BE2C (cell line): ENCODE measurements at regions not wholly inside any gene's neighbourhood (a gene's known extent, or its start where the extent isn't known, plus 50 kb on each side); places are given as distances from the start of the nearest gene placed in this dataset.

ENCODE experiments used
- DNase-seq: peaks from one replicate; pipeline ENCODE4 v3.0.0-alpha.2; 2020
- H3K27me3 ChIP-seq: fragments of 250-450 bp; sonication (Bioruptor Pico); 2 replicates; pipeline ENCODE4 v1.5.1; 2020; ENCODE audit warnings: mild to moderate bottlenecking
- H3K36me3 ChIP-seq: fragments of 250-450 bp; sonication (Bioruptor Pico); 2 replicates; pipeline ENCODE4 v1.5.1; 2020; ENCODE audit warnings: mild to moderate bottlenecking
- H3K4me1 ChIP-seq: fragments of 250-450 bp; sonication (Bioruptor Pico); 2 replicates; pipeline ENCODE4 v1.5.1; 2020
- H3K4me3 ChIP-seq: 2 replicates; pipeline ENCODE4 v1.5.1; 2011; ENCODE audit warnings: low read depth, low read length
- H3K9me3 ChIP-seq: fragments of 250-450 bp; sonication (Bioruptor Pico); 2 replicates; pipeline ENCODE4 v1.5.1; 2020
- TF ChIP-seq, protein P1 (sequence below): IDR thresholded peaks from 2 replicates; pipeline ENCODE4 v1.5.1; 2012; ENCODE audit warnings: mild to moderate bottlenecking, low read depth, low read length

DNA sequence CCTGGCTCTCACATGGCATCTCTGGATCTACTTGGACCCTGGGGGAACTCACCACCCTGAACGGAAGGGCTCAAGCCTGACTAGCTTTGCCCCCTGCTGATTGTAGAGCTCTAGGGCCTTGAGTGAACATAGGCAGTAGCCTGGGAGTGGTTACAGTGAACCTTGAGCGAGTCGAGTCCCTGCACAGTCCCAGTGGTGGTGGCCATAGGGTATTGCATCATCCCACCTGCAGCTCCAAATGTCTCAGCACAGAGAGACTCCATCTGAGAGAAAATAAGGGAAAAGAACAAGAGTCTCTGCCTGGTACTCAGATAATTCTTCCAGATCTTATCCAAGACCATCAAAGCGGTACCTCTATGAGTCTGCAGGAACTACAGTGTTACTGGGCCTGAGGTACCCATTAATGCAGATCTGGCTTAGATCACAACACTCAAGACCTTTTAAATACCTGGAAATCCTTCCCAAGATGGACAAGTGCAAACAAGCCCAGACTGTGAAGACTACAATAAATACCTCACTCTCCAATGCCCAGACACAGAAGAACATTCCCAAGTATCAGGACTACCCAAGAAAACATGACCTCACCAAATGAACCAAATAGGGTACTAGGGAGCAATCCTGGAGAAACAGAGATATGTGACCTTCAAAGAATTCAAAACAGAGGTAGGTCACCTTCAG is 167.5 kb upstream of the TET2 start:
- no peaks in the 10 kb centered on the region for H3K27me3 ChIP-seq
- H3K36me3 ChIP-seq = no peaks in the 10 kb centered on the region
- H3K4me1 ChIP-seq = no peaks in the 10 kb centered on the region
- H3K9me3 ChIP-seq = no peaks in the 10 kb centered on the region
- H3K4me3 ChIP-seq = no peak overlapping the region
- no peak for DNase-seq
- TF ChIP-seq, protein P1, sequence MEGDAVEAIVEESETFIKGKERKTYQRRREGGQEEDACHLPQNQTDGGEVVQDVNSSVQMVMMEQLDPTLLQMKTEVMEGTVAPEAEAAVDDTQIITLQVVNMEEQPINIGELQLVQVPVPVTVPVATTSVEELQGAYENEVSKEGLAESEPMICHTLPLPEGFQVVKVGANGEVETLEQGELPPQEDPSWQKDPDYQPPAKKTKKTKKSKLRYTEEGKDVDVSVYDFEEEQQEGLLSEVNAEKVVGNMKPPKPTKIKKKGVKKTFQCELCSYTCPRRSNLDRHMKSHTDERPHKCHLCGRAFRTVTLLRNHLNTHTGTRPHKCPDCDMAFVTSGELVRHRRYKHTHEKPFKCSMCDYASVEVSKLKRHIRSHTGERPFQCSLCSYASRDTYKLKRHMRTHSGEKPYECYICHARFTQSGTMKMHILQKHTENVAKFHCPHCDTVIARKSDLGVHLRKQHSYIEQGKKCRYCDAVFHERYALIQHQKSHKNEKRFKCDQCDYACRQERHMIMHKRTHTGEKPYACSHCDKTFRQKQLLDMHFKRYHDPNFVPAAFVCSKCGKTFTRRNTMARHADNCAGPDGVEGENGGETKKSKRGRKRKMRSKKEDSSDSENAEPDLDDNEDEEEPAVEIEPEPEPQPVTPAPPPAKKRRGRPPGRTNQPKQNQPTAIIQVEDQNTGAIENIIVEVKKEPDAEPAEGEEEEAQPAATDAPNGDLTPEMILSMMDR = no peak

DNA sequence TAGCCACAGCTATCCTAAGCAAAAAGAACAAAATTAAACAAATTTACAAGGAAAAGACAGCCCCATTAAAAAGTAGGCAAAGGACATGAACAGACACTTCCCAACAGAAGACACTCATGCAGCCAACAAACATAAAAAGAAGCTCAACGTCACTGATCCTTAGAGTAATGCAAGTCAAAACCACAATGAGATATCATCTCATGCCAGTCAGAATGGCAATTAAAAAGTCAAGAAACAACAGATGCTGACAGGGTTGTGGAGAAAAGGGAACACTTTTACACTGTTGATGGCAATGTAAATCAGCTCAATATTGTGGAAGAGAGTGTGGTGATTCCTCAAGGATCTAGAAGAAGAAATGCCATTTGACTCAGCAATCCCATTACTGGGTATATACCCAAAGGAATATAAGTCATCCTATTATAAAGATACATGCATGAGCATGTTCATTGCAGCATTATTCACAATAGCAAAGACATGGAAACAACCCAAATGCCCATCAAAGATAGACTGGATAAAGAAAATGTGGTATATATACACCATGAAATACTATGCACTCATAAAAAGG is 163.0 kb upstream of the TET2 start:
- Histone ChIP-seq H3K4me1 (no peaks in the 10 kb centered on the region), H3K36me3 (no peaks in the 10 kb centered on the region), H3K9me3 (no peaks in the 10 kb centered on the region), H3K27me3 (no peaks in the 10 kb centered on the region), H3K4me3 (no peak overlapping the region)
- no peak for DNase-seq
- TF ChIP-seq, protein P1 = no peak

DNA sequence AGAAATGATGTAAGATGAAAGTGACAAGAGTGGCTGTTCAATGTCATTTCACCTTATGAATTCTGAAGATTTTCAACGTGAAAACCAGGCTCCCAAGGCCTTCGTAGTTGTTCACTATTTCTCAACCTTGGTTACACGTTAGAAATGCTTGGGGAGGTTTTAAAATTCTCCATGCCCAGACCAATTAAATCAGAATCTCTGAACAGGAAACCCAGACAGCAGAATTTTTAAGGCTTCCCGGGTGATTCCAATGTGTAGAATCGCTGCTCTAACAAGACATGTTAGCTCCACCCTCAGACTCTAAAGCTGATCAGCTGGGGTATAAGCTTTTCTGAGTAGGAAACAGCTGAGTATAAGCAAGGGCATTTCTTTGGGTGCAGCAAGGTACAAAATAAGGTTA is 160.4 kb upstream of the TET2 start:
- no peak for DNase-seq
- TF ChIP-seq, protein P1 = no peak
- no peaks in the 10 kb centered on the region for H3K9me3 ChIP-seq
- no peaks in the 10 kb centered on the region for H3K27me3 ChIP-seq
- H3K4me3 ChIP-seq = no peak overlapping the region
- H3K36me3 ChIP-seq = no peaks in the 10 kb centered on the region
- no peaks in the 10 kb centered on the region for H3K4me1 ChIP-seq

DNA sequence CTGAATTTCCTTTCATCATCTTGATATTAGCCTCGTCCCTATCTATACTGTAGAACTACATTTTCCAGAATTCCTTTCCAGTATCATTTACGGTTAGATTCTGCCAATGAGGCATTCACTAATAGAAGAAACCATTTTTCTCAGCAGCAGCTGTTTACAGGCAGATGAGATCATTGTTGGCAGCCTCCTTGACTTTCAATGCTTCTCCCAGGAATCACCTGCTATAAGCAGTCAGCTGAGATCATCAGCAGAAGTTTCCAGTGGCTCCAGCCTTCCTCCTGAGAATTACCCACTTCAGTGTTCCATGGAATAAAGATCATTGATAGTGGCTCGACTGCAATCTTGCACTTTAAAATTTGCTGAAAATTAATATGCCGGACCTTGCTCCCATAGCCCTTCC is 157.3 kb upstream of the TET2 start:
- H3K9me3 ChIP-seq = no peaks in the 10 kb centered on the region
- H3K27me3 ChIP-seq = no peaks in the 10 kb centered on the region
- H3K4me3 ChIP-seq = no peak overlapping the region
- DNase-seq = no peak
- no peaks in the 10 kb centered on the region for H3K36me3 ChIP-seq
- TF ChIP-seq, protein P1 = no peak
- H3K4me1 ChIP-seq = no peaks in the 10 kb centered on the region

DNA sequence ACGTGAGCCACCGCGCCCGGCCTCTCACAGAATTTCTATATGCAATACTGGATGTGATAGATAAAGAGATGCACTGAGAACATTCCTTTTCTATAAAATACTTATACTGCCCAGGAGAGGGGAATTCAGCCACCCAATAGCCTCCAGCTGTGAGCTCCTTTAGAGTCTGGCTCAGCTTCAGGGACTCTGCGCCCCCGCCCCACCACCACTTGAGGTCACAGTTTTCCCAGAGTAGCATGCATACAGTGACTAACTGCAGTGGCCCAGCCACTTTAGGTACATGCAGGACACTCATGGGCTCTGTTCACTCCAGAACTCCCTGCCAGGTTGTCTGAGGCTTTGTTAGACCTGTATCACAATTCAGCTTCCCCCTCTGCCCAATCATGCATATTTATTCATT is 144.4 kb upstream of the TET2 start:
- no peaks in the 10 kb centered on the region for H3K4me1 ChIP-seq
- no peaks in the 10 kb centered on the region for H3K27me3 ChIP-seq
- no peak for DNase-seq
- TF ChIP-seq, protein P1 = no peak
- no peaks in the 10 kb centered on the region for H3K36me3 ChIP-seq
- H3K4me3 ChIP-seq = no peak overlapping the region
- no peaks in the 10 kb centered on the region for H3K9me3 ChIP-seq

DNA sequence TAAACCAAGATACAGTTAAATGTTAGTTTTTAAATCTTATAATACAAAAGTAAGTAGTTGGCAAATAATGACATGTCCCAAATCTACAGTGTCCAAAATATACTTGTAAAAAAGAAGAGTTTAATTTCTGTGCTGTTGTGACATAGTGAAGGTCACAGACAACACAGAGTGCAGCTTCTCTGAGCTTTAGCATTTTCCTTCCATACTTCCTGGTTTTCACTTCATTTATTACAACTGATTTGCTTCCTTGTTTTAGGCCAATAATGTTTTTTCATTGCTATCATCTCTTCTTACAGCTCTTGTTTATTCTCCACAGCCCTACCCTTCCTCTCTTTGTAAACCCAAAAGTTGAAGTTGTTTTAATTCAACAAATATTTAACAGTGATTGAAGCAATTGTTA is 132.4 kb upstream of the TET2 start:
- Histone ChIP-seq H3K9me3 (no peaks in the 10 kb centered on the region), H3K4me1 (no peaks in the 10 kb centered on the region), H3K27me3 (no peaks in the 10 kb centered on the region), H3K4me3 (no peak overlapping the region), H3K36me3 (no peaks in the 10 kb centered on the region)
- no peak for DNase-seq
- TF ChIP-seq, protein P1 = no peak
